Adrenal gland (tissue), 5 donors: ENCODE measurements at regions not wholly inside any gene's neighbourhood (a gene's known extent, or its start where the extent isn't known, plus 50 kb on each side); places are given as distances from the start of the nearest gene placed in this dataset.

ENCODE experiments used
- POLR2A ChIP-seq, 2 donors: fragments of 450-650 bp; IDR thresholded peaks; one replicate each; pipeline ENCODE4 v1.6.1; 2017; ENCODE audit warnings: antibody characterized with exemption in 2 of 2, mild to moderate bottlenecking in 2 of 2, moderate library complexity in 1 of 2
- TF ChIP-seq, protein P1 (sequence below), 6 experiments: fragments of 450-650 bp in 4 of 6; fragments of 200-600 bp in 2 of 6; sonication (generic) in 1 of 6; IDR thresholded peaks; 1 replicate in 5 of 6; 2 replicates in 1 of 6; pipeline versions ENCODE4 v1.5.1 to v1.8.0; 2016 to 2021; ENCODE audit warnings: antibody characterized with exemption in 6 of 6, mild to moderate bottlenecking in 2 of 6, moderate library complexity in 1 of 6
- donor health status: DM: no; HTN: no; CAD: no.

DNA sequence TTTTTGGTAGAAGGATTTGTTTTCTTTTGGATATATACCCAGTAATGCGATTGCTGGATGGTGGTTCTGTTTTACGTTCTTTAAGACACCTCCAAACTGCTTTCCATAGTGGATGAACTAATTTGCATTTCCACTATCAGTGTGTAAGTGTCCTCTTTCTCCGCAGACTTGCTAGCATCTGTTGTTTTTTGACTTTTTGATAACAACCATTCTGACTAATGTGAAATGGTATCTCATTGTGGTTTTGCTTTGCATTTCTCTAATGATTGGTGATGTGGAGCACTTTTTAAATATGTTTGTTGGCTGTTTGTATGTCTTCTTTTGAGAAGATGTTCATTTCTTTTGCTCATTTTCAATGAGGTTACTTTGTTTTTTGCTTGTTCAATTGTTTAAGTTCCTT lies 260.9 kb upstream of the CWC22 start:
- TF ChIP-seq, protein P1, sequence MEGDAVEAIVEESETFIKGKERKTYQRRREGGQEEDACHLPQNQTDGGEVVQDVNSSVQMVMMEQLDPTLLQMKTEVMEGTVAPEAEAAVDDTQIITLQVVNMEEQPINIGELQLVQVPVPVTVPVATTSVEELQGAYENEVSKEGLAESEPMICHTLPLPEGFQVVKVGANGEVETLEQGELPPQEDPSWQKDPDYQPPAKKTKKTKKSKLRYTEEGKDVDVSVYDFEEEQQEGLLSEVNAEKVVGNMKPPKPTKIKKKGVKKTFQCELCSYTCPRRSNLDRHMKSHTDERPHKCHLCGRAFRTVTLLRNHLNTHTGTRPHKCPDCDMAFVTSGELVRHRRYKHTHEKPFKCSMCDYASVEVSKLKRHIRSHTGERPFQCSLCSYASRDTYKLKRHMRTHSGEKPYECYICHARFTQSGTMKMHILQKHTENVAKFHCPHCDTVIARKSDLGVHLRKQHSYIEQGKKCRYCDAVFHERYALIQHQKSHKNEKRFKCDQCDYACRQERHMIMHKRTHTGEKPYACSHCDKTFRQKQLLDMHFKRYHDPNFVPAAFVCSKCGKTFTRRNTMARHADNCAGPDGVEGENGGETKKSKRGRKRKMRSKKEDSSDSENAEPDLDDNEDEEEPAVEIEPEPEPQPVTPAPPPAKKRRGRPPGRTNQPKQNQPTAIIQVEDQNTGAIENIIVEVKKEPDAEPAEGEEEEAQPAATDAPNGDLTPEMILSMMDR (IDR thresholded peaks at IDR 0.05), result no peak
- no peak for TF ChIP-seq POLR2A (IDR thresholded peaks at IDR 0.05)
